ENCODE measurements at regions not wholly inside any gene's neighbourhood (a gene's known extent, or its start where the extent isn't known, plus 50 kb on each side); places are given as distances from the start of the nearest gene placed in this dataset.
"Not testable (repeated sequence)": the region's sequence is repeated elsewhere in the genome, so short reads cannot be mapped to it uniquely, and the experiment has no call there.

GRCh38 chr6:102936959-102937358, 1543.5 kb downstream of the GRIK2 start:
- no peak overlapping the region for H3K27ac ChIP-seq
- H3K4me3 ChIP-seq = no peak overlapping the region
- TF ChIP-seq CTCF (IDR thresholded peaks at IDR 0.05) = no peak
- no peak for DNase-seq (ENCODE audit: low spot score)

GRCh38 chr6:102928109-102928508, 1534.6 kb downstream of the GRIK2 start:
- Histone ChIP-seq H3K4me3 (no peak overlapping the region), H3K27ac (no peak overlapping the region)
- TF ChIP-seq CTCF (IDR thresholded peaks at IDR 0.05) = no peak
- DNase-seq (ENCODE audit: low spot score) = no peak

- no peak for DNase-seq (ENCODE audit: low spot score)
- Histone ChIP-seq H3K27ac (no peak overlapping the region), H3K4me3 (no peak overlapping the region)
- no peak for TF ChIP-seq CTCF (IDR thresholded peaks at IDR 0.05)
Observed at GRCh38 chr6:102918161-102918560, 1524.7 kb downstream of the GRIK2 start.

- H3K27ac ChIP-seq = no peak overlapping the region
- DNase-seq (ENCODE audit: low spot score) = no peak
- no peak overlapping the region for H3K4me3 ChIP-seq
- no peak for TF ChIP-seq CTCF (IDR thresholded peaks at IDR 0.05)
Observed at GRCh38 chr6:102911571-102911970, 1518.1 kb downstream of the GRIK2 start.

- not testable (repeated sequence) for H3K27ac ChIP-seq; H3K4me3 ChIP-seq; DNase-seq (ENCODE audit: low spot score)
Observed at GRCh38 chr6:102910701-102911139, 1517.2 kb downstream of the GRIK2 start.

- TF ChIP-seq CTCF (IDR thresholded peaks at IDR 0.05) = no peak
- Histone ChIP-seq H3K27ac (no peak overlapping the region), H3K4me3 (no peak overlapping the region)
- DNase-seq (ENCODE audit: low spot score) = no peak
Observed at GRCh38 chr6:102907181-102907580, 1513.7 kb downstream of the GRIK2 start.

- no peak for DNase-seq (ENCODE audit: low spot score)
- Histone ChIP-seq H3K4me3 (no peak overlapping the region), H3K27ac (no peak overlapping the region)
- no peak for TF ChIP-seq CTCF (IDR thresholded peaks at IDR 0.05)
Observed at GRCh38 chr6:102902471-102902870, 1509.0 kb downstream of the GRIK2 start.

GRCh38 chr6:102895683-102896082, 1502.2 kb downstream of the GRIK2 start:
- no peak for TF ChIP-seq CTCF (IDR thresholded peaks at IDR 0.05)
- Histone ChIP-seq H3K4me3 (no peak overlapping the region), H3K27ac (no peak overlapping the region)
- no peak for DNase-seq (ENCODE audit: low spot score)
